ENCODE measurements at regions not wholly inside any gene's neighbourhood (a gene's known extent, or its start where the extent isn't known, plus 50 kb on each side); places are given as distances from the start of the nearest gene placed in this dataset.

GRCh38 chr18:28999726-29000125 is 822.8 kb upstream of the CDH2 start:
- TF ChIP-seq, protein P1, sequence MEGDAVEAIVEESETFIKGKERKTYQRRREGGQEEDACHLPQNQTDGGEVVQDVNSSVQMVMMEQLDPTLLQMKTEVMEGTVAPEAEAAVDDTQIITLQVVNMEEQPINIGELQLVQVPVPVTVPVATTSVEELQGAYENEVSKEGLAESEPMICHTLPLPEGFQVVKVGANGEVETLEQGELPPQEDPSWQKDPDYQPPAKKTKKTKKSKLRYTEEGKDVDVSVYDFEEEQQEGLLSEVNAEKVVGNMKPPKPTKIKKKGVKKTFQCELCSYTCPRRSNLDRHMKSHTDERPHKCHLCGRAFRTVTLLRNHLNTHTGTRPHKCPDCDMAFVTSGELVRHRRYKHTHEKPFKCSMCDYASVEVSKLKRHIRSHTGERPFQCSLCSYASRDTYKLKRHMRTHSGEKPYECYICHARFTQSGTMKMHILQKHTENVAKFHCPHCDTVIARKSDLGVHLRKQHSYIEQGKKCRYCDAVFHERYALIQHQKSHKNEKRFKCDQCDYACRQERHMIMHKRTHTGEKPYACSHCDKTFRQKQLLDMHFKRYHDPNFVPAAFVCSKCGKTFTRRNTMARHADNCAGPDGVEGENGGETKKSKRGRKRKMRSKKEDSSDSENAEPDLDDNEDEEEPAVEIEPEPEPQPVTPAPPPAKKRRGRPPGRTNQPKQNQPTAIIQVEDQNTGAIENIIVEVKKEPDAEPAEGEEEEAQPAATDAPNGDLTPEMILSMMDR (conservative IDR thresholded peaks at IDR 0.05 in 1 of 2, IDR thresholded peaks at IDR 0.05 in 1 of 2; ENCODE audit: low read depth in 1 of 2, low read length in 2 of 2): no peak
- TF ChIP-seq EZH2 (IDR thresholded peaks at IDR 0.05; ENCODE audit: low read length, missing control alignments): no peak

All from fibroblast of lung (primary cell).